ENCODE measurements at regions not wholly inside any gene's neighbourhood (a gene's known extent, or its start where the extent isn't known, plus 50 kb on each side); places are given as distances from the start of the nearest gene placed in this dataset.
"Not testable (repeated sequence)": the region's sequence is repeated elsewhere in the genome, so short reads cannot be mapped to it uniquely, and the experiment has no call there.

GRCh38 chr7:138387755-138388475 is 72.1 kb upstream of the TRIM24 start:
- TF ChIP-seq, protein P1, sequence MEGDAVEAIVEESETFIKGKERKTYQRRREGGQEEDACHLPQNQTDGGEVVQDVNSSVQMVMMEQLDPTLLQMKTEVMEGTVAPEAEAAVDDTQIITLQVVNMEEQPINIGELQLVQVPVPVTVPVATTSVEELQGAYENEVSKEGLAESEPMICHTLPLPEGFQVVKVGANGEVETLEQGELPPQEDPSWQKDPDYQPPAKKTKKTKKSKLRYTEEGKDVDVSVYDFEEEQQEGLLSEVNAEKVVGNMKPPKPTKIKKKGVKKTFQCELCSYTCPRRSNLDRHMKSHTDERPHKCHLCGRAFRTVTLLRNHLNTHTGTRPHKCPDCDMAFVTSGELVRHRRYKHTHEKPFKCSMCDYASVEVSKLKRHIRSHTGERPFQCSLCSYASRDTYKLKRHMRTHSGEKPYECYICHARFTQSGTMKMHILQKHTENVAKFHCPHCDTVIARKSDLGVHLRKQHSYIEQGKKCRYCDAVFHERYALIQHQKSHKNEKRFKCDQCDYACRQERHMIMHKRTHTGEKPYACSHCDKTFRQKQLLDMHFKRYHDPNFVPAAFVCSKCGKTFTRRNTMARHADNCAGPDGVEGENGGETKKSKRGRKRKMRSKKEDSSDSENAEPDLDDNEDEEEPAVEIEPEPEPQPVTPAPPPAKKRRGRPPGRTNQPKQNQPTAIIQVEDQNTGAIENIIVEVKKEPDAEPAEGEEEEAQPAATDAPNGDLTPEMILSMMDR (IDR thresholded peaks at IDR 0.05; ENCODE audit: low read depth, low read length) = no peak
- no peak overlapping the region for H3K4me3 ChIP-seq (replicated peaks in 1 of 2; ENCODE audit: low read depth in 2 of 2, low read length in 2 of 2)
- DNase-seq (ENCODE audit: low read depth in 2 of 2) = no peak

GRCh38 chr7:138388673-138389491 is 71.2 kb upstream of the TRIM24 start:
- H3K4me3 ChIP-seq (replicated peaks in 1 of 2; ENCODE audit: low read depth in 2 of 2, low read length in 2 of 2) = no peak overlapping the region
- peak in 1 of 2 donors; percentile 31 for DNase-seq (ENCODE audit: low read depth in 2 of 2)
- TF ChIP-seq, protein P1 (IDR thresholded peaks at IDR 0.05; ENCODE audit: low read depth, low read length) = no peak

- TF ChIP-seq, protein P1 (IDR thresholded peaks at IDR 0.05; ENCODE audit: low read depth, low read length) = no peak
- DNase-seq (ENCODE audit: low read depth in 2 of 2) = no peak
- no peak overlapping the region for H3K4me3 ChIP-seq (replicated peaks in 1 of 2; ENCODE audit: low read depth in 2 of 2, low read length in 2 of 2)
Observed at GRCh38 chr7:138395763-138396162, 64.3 kb upstream of the TRIM24 start.

- TF ChIP-seq, protein P1 (IDR thresholded peaks at IDR 0.05; ENCODE audit: low read depth, low read length) = no peak
- no peak for DNase-seq (ENCODE audit: low read depth in 2 of 2)
- H3K4me3 ChIP-seq (replicated peaks in 1 of 2; ENCODE audit: low read depth in 2 of 2, low read length in 2 of 2) = no peak overlapping the region
Observed at GRCh38 chr7:138396251-138397070, 63.6 kb upstream of the TRIM24 start.

- not testable (repeated sequence) for DNase-seq (ENCODE audit: low read depth in 2 of 2); H3K4me3 ChIP-seq (replicated peaks in 1 of 2; ENCODE audit: low read depth in 2 of 2, low read length in 2 of 2)
Observed at GRCh38 chr7:138397071-138397433, 63.0 kb upstream of the TRIM24 start.

DNA sequence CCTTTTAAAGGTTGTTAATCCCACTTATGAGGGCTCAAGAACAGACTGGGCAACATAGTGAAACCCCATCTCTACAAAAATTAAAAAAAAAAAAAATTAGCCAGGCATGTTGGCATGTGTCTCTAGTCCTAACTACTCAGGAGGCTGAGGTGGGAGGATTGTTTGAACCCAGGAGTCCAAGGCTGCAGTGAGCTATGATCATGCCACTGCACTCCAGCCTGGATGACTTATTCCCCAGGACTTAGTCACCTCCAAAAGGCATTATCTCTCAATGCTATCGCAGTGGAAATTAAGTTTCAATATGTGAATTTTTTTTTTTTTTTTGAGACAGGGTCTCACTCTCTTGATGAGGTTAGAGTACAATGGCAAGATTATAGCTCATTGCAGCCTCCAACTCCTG is 61.2 kb upstream of the TRIM24 start:
- H3K4me3 ChIP-seq (replicated peaks in 1 of 2; ENCODE audit: low read depth in 2 of 2, low read length in 2 of 2) = no peak overlapping the region
- TF ChIP-seq, protein P1 (IDR thresholded peaks at IDR 0.05; ENCODE audit: low read depth, low read length) = no peak
- no peak for DNase-seq (ENCODE audit: low read depth in 2 of 2)

All from cardiac fibroblast (primary cell).